Lower leg skin (tissue), 4 donors: ENCODE measurements at regions not wholly inside any gene's neighbourhood (a gene's known extent, or its start where the extent isn't known, plus 50 kb on each side); places are given as distances from the start of the nearest gene placed in this dataset.

Experiments used
- DNase-seq, 2 donors: peaks; one replicate each; pipeline ENCODE4 v3.0.0-alpha.2; 2019; ENCODE audit warnings: low spot score in 2 of 2
- H3K4me3 ChIP-seq: fragments of 200-600 bp; sonication (generic); 2 replicates; pipeline ENCODE4 v1.5.1; 2017; ENCODE audit warnings: mild to moderate bottlenecking, low read depth; ENCODE audit not compliant: poor library complexity, severe bottlenecking
- POLR2A ChIP-seq, 2 donors: fragments of 450-650 bp; IDR thresholded peaks; one replicate each; pipeline ENCODE4 v1.6.1; 2016 to 2017; ENCODE audit warnings: antibody characterized with exemption in 2 of 2, mild to moderate bottlenecking in 1 of 2, moderate library complexity in 1 of 2
- WGBS, 2 donors: methylation state at CpG; one replicate each; pipeline ENCODE4 v1.1.5; 2018; 5-methylcytosine and 5-hydroxymethylcytosine counted together
- intact Hi-C: fragments of 100-400 bp; cut with DNase I; formaldehyde crosslinking; loops from one replicate; pipeline ENCODE4 v1.15.0; 2023; ENCODE audit warnings: low total_unique reads
- TF ChIP-seq, protein P1 (sequence below), 3 donors: fragments of 450-650 bp; IDR thresholded peaks; one replicate each; pipeline ENCODE4 v1.5.1; 2016; ENCODE audit warnings: antibody characterized with exemption in 3 of 3, mild to moderate bottlenecking in 3 of 3, moderate library complexity in 2 of 3

DNA sequence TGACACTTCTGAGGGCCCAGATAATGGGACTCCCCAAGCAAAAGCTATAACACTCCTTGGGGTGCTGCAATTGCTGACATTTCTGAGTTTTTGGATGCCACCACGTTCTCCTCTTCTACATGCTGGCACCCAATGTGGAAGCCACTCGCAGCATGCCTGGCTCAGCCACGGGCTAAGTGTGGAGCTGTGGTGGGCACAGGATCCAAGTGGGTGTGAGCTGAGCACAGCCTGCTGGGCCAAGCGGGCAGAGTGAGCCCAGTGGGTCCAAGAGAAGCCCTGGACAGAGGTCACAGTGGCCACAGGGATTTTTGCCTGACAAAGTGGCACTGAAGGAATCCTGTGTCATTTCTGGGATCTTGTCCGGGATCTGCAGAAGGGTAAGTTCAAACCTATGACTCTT lies 213.2 kb downstream of the C6orf118 start:
- WGBS, 2 donors, result 85 to 89% methylated on average over 5 of the region's 5 CpGs

DNA sequence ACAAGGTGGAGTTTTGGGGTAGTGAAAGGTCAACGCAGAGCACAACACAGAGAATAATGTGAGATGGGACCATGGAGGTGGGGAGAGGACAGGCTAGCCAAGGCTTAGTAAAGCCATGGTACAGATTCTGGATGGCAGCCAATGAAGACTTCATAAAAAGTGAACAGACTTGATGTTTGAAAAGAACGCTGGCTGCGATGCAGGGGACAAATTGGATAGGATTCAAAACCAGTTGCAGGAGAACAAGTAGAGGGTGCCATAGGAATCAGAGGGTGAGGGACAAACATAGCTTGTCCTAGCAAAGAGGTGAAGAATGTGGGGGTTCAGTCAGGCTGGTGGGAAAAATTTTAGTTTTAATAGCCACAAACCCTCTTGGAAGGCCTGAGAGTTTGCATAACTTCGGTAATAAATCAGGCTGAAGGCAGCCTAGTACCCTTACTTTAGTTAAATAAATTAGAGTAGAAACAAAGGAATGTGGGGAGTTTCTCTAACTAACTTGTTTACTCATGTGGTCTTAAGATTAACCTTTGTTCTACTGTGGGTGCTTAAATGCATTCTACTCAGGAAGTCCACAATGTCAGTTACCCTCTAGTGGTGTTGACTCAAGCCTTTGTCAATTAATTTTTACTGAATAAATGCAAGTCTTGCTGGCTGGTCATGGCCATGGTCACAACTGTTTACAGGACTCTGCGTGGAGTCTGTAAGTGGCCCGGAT lies 216.4 kb downstream of the C6orf118 start:
- TF ChIP-seq, protein P1, sequence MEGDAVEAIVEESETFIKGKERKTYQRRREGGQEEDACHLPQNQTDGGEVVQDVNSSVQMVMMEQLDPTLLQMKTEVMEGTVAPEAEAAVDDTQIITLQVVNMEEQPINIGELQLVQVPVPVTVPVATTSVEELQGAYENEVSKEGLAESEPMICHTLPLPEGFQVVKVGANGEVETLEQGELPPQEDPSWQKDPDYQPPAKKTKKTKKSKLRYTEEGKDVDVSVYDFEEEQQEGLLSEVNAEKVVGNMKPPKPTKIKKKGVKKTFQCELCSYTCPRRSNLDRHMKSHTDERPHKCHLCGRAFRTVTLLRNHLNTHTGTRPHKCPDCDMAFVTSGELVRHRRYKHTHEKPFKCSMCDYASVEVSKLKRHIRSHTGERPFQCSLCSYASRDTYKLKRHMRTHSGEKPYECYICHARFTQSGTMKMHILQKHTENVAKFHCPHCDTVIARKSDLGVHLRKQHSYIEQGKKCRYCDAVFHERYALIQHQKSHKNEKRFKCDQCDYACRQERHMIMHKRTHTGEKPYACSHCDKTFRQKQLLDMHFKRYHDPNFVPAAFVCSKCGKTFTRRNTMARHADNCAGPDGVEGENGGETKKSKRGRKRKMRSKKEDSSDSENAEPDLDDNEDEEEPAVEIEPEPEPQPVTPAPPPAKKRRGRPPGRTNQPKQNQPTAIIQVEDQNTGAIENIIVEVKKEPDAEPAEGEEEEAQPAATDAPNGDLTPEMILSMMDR (IDR thresholded peaks at IDR 0.05), result no peak
- no peak for TF ChIP-seq POLR2A (IDR thresholded peaks at IDR 0.05)
- DNase-seq, result no peak
- no peak overlapping the region for H3K4me3 ChIP-seq
- intact Hi-C loops, result no loop called here
- 72 to 82% methylated on average over 6 of the region's 6 CpGs for WGBS, 2 donors

More for the DNA sequence above, 213.2 kb downstream of the C6orf118 start:
- H3K4me3 ChIP-seq, result no peak overlapping the region
- intact Hi-C loops, result no loop called here
- no peak for DNase-seq
- TF ChIP-seq POLR2A (IDR thresholded peaks at IDR 0.05), result no peak

DNA sequence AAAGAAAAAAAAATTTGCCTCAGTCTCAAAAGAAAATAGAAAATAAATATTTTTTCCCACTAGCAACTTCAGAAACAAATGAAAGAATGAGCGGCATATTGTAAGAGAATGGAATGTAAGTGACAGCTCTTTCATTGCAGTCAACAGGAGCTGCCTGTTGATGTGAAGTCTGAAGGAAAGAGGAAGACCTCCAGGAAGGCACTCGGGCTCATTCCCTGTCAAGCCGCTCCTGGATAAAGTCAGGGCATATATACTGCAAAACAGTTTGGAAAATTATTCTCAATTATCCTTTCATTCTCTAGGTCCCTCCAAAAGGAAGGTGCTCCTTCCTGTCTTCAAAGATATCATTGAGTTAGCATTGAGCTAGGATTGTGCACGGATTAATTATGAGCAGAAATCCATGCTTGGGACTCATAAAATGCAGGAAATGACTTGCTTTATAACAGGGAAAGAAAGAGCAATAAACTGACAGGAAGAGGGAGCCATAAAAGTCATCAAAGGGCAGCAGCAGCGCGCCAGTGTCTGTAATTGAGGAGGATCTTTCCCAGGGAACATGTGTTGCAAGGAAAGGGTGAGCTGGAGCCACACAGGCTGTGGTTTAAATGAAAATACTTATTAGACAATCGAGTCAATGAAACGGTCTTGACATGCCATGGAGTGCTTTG lies 218.2 kb downstream of the C6orf118 start:
- no peak for DNase-seq
- WGBS, 2 donors, result 14 to 16% methylated on average over 8 of the region's 8 CpGs
- H3K4me3 ChIP-seq, result no peak overlapping the region
- TF ChIP-seq, protein P1 (IDR thresholded peaks at IDR 0.05), result no peak
- no peak for TF ChIP-seq POLR2A (IDR thresholded peaks at IDR 0.05)
- intact Hi-C loops, result no loop called here

DNA sequence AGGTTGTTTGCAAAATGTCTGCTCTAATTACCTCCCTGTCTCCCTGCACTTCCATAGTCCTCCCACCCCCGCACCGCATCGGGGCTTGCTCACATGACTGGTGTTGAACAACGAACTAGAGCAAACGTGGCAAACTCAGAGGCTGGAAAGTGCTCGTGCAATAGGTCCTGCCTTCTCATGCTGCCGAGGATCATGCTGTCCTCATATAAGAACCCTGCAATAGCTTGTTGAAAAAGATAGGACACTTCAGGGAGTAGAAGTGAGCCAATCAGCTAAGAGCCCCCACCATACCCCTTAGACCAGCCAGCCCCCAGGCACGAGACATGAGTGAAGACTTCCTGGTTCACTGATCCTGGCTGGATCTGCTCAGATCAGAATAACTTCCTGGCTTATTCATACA lies 219.2 kb downstream of the C6orf118 start:
- intact Hi-C loops, result no loop called here
- TF ChIP-seq POLR2A (IDR thresholded peaks at IDR 0.05), result no peak
- TF ChIP-seq, protein P1 (IDR thresholded peaks at IDR 0.05), result no peak
- no peak overlapping the region for H3K4me3 ChIP-seq
- 63 to 67% methylated on average over 8 of the region's 8 CpGs for WGBS, 2 donors
- DNase-seq, result no peak

DNA sequence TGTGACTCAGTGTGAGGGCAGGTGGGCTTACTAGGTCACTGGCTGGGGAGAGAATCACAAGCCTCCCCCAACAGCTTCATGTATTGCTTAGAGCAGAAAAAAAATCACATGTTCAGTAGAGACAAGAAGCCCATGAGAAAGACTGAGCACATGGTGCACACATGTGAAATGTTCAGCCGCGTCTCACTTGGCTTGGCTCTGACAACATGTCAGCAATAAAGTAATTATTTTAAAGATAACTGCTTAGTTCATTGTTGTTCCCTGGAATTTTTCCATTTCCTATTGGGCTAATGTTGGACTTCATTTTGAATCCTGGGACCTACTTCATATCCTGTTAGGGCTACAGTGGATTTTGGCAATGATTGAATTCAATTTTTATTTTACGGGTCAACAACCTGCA lies 222.6 kb downstream of the C6orf118 start:
- TF ChIP-seq, protein P1 (IDR thresholded peaks at IDR 0.05), result no peak
- TF ChIP-seq POLR2A (IDR thresholded peaks at IDR 0.05), result no peak
- DNase-seq, result no peak
- WGBS, 2 donors, result 53 to 59% methylated on average over 3 of the region's 3 CpGs
- H3K4me3 ChIP-seq, result no peak overlapping the region
- intact Hi-C loops, result no loop called here

DNA sequence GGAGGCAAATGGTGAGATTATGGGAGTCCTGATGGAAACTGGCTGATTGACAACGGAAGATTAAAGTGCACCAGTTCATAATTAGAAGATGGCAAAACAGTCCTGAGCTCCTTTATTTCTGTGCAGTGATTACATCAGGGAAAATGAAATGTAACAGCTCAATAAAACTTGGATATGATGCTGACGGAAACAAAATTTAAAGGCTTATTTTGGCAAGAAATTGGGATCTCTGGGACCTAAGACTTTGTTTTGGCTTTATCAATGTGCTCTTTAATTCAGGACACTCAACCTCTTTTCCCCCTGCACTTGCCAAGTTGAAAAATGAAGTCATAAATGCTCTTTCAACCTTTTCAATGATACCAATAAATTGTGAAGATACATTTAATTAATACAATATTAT lies 226.8 kb downstream of the C6orf118 start:
- WGBS, 2 donors, result 53 to 57% methylated on average over 2 of the region's 2 CpGs
- no peak overlapping the region for H3K4me3 ChIP-seq
- intact Hi-C loops, result no loop called here
- TF ChIP-seq, protein P1 (IDR thresholded peaks at IDR 0.05), result no peak
- no peak for TF ChIP-seq POLR2A (IDR thresholded peaks at IDR 0.05)
- no peak for DNase-seq
